Esophagus squamous epithelium (tissue), 5 donors: ENCODE measurements at regions not wholly inside any gene's neighbourhood (a gene's known extent, or its start where the extent isn't known, plus 50 kb on each side); places are given as distances from the start of the nearest gene placed in this dataset.
A peak's percentile ranks its signal among the peaks of the same experiment; 100 is the strongest.

Source experiments
- DNase-seq: peaks from one replicate; lab custom pipeline; 2025; lab: John Stamatoyannopoulos, UW
- H3K27ac ChIP-seq, 4 donors: fragments of 200-600 bp; sonication (generic); one replicate each; pipeline ENCODE4 v1.5.1; 2016 to 2019; ENCODE audit warnings: mild to moderate bottlenecking in 1 of 4
- H3K27me3 ChIP-seq, 4 donors: fragments of 200-600 bp; sonication (generic); 1 replicate in 3 of 4; 2 replicates in 1 of 4; pipeline versions ENCODE4 v1.5.1 to v1.6.0; 2017 to 2021; ENCODE audit warnings: antibody characterized with exemption in 1 of 4
- H3K36me3 ChIP-seq, 3 donors: fragments of 200-600 bp; sonication (generic); one replicate each; pipeline ENCODE4 v1.5.1; 2016 to 2019
- H3K4me1 ChIP-seq, 3 donors: fragments of 200-600 bp; sonication (generic); one replicate each; pipeline ENCODE4 v1.5.1; 2017 to 2019
- H3K4me3 ChIP-seq, 4 donors: fragments of 200-600 bp; sonication (generic); 1 replicate in 3 of 4; 2 replicates in 1 of 4; pipeline ENCODE4 v1.5.1; 2016 to 2019; ENCODE audit warnings: mild to moderate bottlenecking in 2 of 4, moderate library complexity in 1 of 4
- H3K9me3 ChIP-seq, 3 donors: fragments of 200-600 bp; sonication (generic); one replicate each; pipeline ENCODE4 v1.5.1; 2016 to 2019
- POLR2A ChIP-seq, 4 donors: fragments of 450-650 bp; IDR thresholded peaks; one replicate each; pipeline ENCODE4 v1.6.1; 2017; ENCODE audit warnings: antibody characterized with exemption in 4 of 4, mild to moderate bottlenecking in 4 of 4, moderate library complexity in 3 of 4
- WGBS, 2 donors: methylation state at CpG; one replicate each; pipeline ENCODE4 v1.1.5; 2018; 5-methylcytosine and 5-hydroxymethylcytosine counted together
- intact Hi-C: fragments of 100-400 bp; cut with DNase I; formaldehyde crosslinking; loops from one replicate; pipeline ENCODE4 v1.15.0; 2022
- TF ChIP-seq, protein P1 (sequence below), 6 experiments: fragments of 450-650 bp in 4 of 6; fragments of 200-600 bp in 2 of 6; sonication (generic) in 2 of 6; IDR thresholded peaks; one replicate each; pipeline ENCODE4 v1.5.1; 2016 to 2019; ENCODE audit warnings: antibody characterized with exemption in 6 of 6, mild to moderate bottlenecking in 4 of 6, moderate library complexity in 4 of 6
- donor health status: DM: yes; HTN: yes; CAD: no.

- Histone ChIP-seq H3K36me3 (no peaks in the 10 kb centered on the region), H3K4me3 (no peak overlapping the region), H3K27ac (no peak overlapping the region), H3K4me1 (peaks cover 4 to 18% (median 7%) of the 10 kb centered on the region in 3 donors), H3K27me3 (no peaks in the 10 kb centered on the region), H3K9me3 (no peaks in the 10 kb centered on the region)
- WGBS, 2 donors = 73 to 76% methylated on average over 5 to 6 of the region's 6 CpGs
- no peak for DNase-seq
- TF ChIP-seq POLR2A (IDR thresholded peaks at IDR 0.05) = no peak
- TF ChIP-seq, protein P1, sequence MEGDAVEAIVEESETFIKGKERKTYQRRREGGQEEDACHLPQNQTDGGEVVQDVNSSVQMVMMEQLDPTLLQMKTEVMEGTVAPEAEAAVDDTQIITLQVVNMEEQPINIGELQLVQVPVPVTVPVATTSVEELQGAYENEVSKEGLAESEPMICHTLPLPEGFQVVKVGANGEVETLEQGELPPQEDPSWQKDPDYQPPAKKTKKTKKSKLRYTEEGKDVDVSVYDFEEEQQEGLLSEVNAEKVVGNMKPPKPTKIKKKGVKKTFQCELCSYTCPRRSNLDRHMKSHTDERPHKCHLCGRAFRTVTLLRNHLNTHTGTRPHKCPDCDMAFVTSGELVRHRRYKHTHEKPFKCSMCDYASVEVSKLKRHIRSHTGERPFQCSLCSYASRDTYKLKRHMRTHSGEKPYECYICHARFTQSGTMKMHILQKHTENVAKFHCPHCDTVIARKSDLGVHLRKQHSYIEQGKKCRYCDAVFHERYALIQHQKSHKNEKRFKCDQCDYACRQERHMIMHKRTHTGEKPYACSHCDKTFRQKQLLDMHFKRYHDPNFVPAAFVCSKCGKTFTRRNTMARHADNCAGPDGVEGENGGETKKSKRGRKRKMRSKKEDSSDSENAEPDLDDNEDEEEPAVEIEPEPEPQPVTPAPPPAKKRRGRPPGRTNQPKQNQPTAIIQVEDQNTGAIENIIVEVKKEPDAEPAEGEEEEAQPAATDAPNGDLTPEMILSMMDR (IDR thresholded peaks at IDR 0.05) = no peak
- intact Hi-C loops = no loop called here
Observed at GRCh38 chr21:35530766-35531165, 481.7 kb upstream of the RUNX1 start.

DNA sequence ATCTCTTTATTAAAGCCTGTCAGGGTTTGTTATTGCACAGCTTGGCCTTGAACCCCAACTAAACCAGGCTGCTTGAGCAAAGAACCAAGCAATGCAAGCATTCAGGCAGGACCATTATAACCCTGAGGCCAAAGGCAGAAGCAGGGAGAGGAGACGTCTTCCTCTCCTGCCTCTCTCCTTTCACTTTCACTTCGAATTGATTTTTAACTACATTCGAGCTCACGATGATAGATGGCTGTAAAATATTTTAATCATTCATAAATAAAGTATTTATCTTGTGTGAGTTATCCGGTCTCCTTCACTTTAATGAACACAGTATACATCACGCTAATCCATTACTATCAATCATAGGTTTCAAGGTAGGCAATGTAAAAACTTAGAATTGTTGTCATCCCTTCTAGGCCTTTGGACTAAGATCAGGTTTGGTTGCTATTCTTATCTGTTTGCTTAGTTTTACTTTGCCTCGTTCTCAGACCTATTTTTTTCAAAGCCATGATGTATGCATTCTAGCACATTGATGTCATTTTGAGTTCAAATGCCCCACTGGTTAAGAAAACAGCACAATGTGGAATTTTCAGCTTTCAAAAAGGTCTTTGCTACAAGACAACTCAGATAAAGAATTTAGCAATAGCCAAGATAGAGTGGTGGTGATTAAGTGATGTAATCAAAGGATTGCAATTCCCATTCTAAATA lies 480.2 kb upstream of the RUNX1 start:
- no peak for DNase-seq
- intact Hi-C loops = no loop called here
- H3K9me3 ChIP-seq = no peaks in the 10 kb centered on the region
- no peaks in the 10 kb centered on the region for H3K27me3 ChIP-seq
- H3K36me3 ChIP-seq = no peaks in the 10 kb centered on the region
- H3K4me1 ChIP-seq = peaks cover 4 to 18% (median 7%) of the 10 kb centered on the region in 3 donors
- H3K27ac ChIP-seq = peak overlapping the region; percentile 39 to 72 (median 56)
- TF ChIP-seq POLR2A (IDR thresholded peaks at IDR 0.05) = no peak
- TF ChIP-seq, protein P1 (IDR thresholded peaks at IDR 0.05) = no peak
- H3K4me3 ChIP-seq = peak overlapping the region; percentile 15 to 65 (median 40)
- WGBS, 2 donors = 10 to 11% methylated on average over 7 of the region's 7 CpGs

DNA sequence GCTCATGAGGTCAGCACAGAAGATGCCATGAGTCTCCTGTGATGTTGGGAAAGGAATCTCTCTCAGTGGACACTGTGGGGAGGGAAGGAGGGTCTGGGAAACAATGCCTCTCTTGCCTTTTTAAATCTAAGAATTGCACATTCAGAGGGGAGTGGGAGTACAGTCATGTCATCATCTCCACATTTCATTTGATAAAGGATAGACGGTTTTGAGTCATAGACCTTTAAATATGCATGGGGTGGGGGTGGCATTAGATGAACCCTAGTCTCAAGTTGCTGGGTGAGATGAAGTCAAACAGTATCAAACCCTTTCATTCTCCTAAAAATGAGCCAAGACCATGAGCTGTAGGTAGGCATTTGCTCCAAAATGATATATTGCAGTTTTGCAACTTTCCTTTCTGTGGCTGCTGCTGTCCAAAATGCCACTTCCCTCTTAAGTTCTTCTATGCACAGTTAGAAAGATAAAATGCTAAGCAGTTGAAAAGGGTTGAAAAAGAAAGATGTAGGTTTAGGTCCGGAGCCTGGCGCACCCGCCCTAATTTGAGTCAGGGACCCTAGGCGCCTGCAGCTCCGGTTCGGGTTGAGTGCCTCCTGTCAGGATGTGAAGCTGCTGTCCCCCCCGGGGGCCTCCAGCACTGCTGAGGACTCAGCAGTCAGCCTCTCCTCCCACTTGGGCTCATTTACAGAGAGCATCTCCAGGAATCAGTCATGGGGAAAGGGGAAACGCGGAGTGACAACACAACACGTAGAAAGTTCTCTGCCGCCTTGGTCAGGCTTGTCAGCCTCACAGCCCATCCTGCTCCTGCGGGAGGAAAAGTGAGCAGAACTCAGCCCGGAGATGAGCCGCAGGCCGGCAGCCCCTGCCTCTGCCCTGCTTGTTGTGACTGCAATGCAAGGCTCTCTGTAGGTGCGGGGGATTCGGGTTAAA lies 479.3 kb upstream of the RUNX1 start:
- 45 to 58% methylated on average over 8 to 13 of the region's 18 CpGs for WGBS, 2 donors
- DNase-seq = no peak
- no peaks in the 10 kb centered on the region for H3K36me3 ChIP-seq
- no peaks in the 10 kb centered on the region for H3K27me3 ChIP-seq
- H3K4me1 ChIP-seq = peaks cover 4 to 18% (median 7%) of the 10 kb centered on the region in 3 donors
- peak overlapping the region; percentile 15 to 65 (median 40) for H3K4me3 ChIP-seq
- intact Hi-C loops = no loop called here
- peak overlapping the region; percentile 39 to 72 (median 56) for H3K27ac ChIP-seq
- no peaks in the 10 kb centered on the region for H3K9me3 ChIP-seq
- TF ChIP-seq POLR2A (IDR thresholded peaks at IDR 0.05) = no peak
- TF ChIP-seq, protein P1 (IDR thresholded peaks at IDR 0.05) = no peak

DNA sequence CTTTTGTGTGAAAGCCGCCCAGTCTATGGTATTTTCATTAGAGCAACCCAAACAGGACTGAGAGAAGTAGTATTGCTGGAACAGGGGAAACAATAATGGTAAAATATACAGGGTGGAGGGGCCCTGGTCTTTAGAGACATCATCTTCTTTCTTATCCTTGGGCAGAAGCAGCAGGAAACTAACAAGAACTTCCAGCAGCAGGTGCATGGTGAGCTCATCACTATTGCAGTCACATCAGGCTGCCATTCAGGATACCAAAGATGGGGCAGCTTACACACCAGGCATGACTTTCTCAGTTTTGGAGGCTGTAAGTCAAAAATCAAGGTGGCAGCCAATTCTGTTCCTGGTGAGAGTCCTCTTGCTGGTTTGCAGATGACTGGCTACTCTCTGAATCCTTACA lies 478.3 kb upstream of the RUNX1 start:
- no peak for TF ChIP-seq POLR2A (IDR thresholded peaks at IDR 0.05)
- TF ChIP-seq, protein P1 (IDR thresholded peaks at IDR 0.05) = no peak
- 92 to 100% methylated on average over 1 of the region's 1 CpG for WGBS, 2 donors

GRCh38 chr21:35525443-35525842 lies 476.3 kb upstream of the RUNX1 start:
- TF ChIP-seq, protein P1 (IDR thresholded peaks at IDR 0.05) = no peak
- no peak for TF ChIP-seq POLR2A (IDR thresholded peaks at IDR 0.05)

More for the DNA sequence above, 478.3 kb upstream of the RUNX1 start:
- no peak for DNase-seq
- H3K4me1 ChIP-seq = peaks cover 4 to 19% (median 7%) of the 10 kb centered on the region in 3 donors
- H3K27me3 ChIP-seq = no peaks in the 10 kb centered on the region
- H3K9me3 ChIP-seq = no peaks in the 10 kb centered on the region
- no peaks in the 10 kb centered on the region for H3K36me3 ChIP-seq
- no peak overlapping the region for H3K27ac ChIP-seq
- intact Hi-C loops = no loop called here
- no peak overlapping the region for H3K4me3 ChIP-seq

More at GRCh38 chr21:35525443-35525842, 476.3 kb upstream of the RUNX1 start:
- H3K4me3 ChIP-seq = no peak overlapping the region
- DNase-seq = no peak
- H3K4me1 ChIP-seq = peaks cover 4 to 26% (median 7%) of the 10 kb centered on the region in 3 donors
- H3K27ac ChIP-seq = no peak overlapping the region
- 13 to 45% methylated on average over 2 of the region's 2 CpGs for WGBS, 2 donors
- H3K36me3 ChIP-seq = no peaks in the 10 kb centered on the region
- H3K27me3 ChIP-seq = no peaks in the 10 kb centered on the region
- H3K9me3 ChIP-seq = no peaks in the 10 kb centered on the region
- intact Hi-C loops = no loop called here
